Tibial artery (tissue), 4 donors: ENCODE measurements at regions not wholly inside any gene's neighbourhood (a gene's known extent, or its start where the extent isn't known, plus 50 kb on each side); places are given as distances from the start of the nearest gene placed in this dataset.

ENCODE experiments used
- DNase-seq, 2 donors: peaks; one replicate each; pipeline ENCODE4 v3.0.0-alpha.2; 2019
- H3K27ac ChIP-seq, 2 donors: fragments of 200-600 bp; sonication (generic) in 1 of 2; 1 replicate in 1 of 2; 2 replicates in 1 of 2; pipeline ENCODE4 v1.5.1; 2018 to 2019; ENCODE audit warnings: mild to moderate bottlenecking in 1 of 2
- H3K27me3 ChIP-seq, 2 donors: fragments of 200-600 bp; sonication (generic) in 1 of 2; one replicate each; pipeline versions ENCODE4 v1.5.1 to v1.6.0; 2016 to 2019
- H3K36me3 ChIP-seq, 3 donors: fragments of 200-600 bp; sonication (generic) in 2 of 3; one replicate each; pipeline ENCODE4 v1.5.1; 2016 to 2019; ENCODE audit warnings: mild to moderate bottlenecking in 2 of 3
- H3K4me1 ChIP-seq, 4 donors: fragments of 200-600 bp; sonication (generic) in 2 of 4; 1 replicate in 3 of 4; 2 replicates in 1 of 4; pipeline ENCODE4 v1.5.1; 2016 to 2019
- H3K4me3 ChIP-seq, 2 donors: fragments of 200-600 bp; sonication (generic) in 1 of 2; 1 replicate in 1 of 2; 2 replicates in 1 of 2; pipeline ENCODE4 v1.5.1; 2018 to 2019; ENCODE audit warnings: mild to moderate bottlenecking in 2 of 2
- H3K9me3 ChIP-seq, 3 donors: fragments of 200-600 bp; sonication (generic) in 1 of 3; one replicate each; pipeline ENCODE4 v1.5.1; 2016 to 2019
- intact Hi-C: fragments of 100-400 bp; cut with DNase I; formaldehyde crosslinking; loops from one replicate; pipeline ENCODE4 v1.15.0; 2023; ENCODE audit warnings: low total_unique reads
- TF ChIP-seq, protein P1 (sequence below), 2 experiments: fragments of 200-600 bp in 1 of 2; fragments of 450-650 bp in 1 of 2; IDR thresholded peaks; one replicate each; pipeline ENCODE4 v1.5.1; 2017 to 2019; ENCODE audit warnings: antibody characterized with exemption in 2 of 2, mild to moderate bottlenecking in 1 of 2, moderate library complexity in 1 of 2

DNA sequence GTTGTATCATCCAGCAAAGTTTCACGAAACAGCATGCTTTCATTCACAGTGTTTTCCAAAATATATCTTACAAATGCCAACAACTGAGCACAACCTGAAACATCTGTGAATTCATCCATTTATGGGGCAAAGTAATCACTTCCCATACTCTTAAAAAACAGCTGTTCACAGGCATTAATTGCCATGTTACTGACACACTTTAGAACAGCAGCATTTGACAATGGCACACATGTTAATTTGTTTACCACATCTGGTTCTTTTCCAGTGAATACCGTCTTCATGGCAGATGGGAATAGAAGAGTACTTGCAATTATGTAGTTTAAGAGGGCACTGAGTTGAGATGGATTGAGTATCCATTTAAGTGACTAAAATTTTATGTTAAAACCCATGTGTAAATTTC is 347.4 kb upstream of the LRP1B start:
- no peak overlapping the region for H3K4me3 ChIP-seq
- H3K27ac ChIP-seq: no peak overlapping the region
- H3K4me1 ChIP-seq: no peaks in the 10 kb centered on the region
- no peak for DNase-seq
- H3K9me3 ChIP-seq: no peaks in the 10 kb centered on the region
- no peaks in the 10 kb centered on the region for H3K36me3 ChIP-seq
- no peaks in the 10 kb centered on the region for H3K27me3 ChIP-seq
- intact Hi-C loops: loop anchor here (5.0 kb wide), 1 partner anchor 1291 kb away; no protein-coding TSS in a partner anchor
- TF ChIP-seq, protein P1, sequence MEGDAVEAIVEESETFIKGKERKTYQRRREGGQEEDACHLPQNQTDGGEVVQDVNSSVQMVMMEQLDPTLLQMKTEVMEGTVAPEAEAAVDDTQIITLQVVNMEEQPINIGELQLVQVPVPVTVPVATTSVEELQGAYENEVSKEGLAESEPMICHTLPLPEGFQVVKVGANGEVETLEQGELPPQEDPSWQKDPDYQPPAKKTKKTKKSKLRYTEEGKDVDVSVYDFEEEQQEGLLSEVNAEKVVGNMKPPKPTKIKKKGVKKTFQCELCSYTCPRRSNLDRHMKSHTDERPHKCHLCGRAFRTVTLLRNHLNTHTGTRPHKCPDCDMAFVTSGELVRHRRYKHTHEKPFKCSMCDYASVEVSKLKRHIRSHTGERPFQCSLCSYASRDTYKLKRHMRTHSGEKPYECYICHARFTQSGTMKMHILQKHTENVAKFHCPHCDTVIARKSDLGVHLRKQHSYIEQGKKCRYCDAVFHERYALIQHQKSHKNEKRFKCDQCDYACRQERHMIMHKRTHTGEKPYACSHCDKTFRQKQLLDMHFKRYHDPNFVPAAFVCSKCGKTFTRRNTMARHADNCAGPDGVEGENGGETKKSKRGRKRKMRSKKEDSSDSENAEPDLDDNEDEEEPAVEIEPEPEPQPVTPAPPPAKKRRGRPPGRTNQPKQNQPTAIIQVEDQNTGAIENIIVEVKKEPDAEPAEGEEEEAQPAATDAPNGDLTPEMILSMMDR (IDR thresholded peaks at IDR 0.05): no peak

DNA sequence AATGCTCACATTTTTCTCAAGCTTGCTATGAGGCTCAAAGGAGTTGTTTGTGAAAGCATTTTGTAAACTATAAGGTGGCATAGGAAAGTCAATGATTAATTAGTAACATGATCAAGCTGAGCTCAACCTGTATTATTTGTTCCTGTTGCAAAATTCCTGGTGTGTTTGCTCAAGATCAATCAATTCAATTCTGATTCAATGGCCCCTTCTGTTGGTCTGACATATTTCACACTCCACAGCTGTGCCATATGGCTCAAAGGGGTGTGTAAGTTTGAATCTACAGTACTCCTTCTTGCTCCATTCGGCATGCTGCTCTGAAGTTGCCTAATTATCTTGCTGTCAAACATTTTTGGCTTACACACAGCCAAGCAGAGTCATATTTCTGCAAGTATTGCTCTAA is 341.6 kb upstream of the LRP1B start:
- H3K36me3 ChIP-seq: no peaks in the 10 kb centered on the region
- no peak overlapping the region for H3K4me3 ChIP-seq
- TF ChIP-seq, protein P1 (IDR thresholded peaks at IDR 0.05): no peak
- no peaks in the 10 kb centered on the region for H3K9me3 ChIP-seq
- H3K27me3 ChIP-seq: no peaks in the 10 kb centered on the region
- DNase-seq: no peak
- intact Hi-C loops: no loop called here
- no peaks in the 10 kb centered on the region for H3K4me1 ChIP-seq
- no peak overlapping the region for H3K27ac ChIP-seq

DNA sequence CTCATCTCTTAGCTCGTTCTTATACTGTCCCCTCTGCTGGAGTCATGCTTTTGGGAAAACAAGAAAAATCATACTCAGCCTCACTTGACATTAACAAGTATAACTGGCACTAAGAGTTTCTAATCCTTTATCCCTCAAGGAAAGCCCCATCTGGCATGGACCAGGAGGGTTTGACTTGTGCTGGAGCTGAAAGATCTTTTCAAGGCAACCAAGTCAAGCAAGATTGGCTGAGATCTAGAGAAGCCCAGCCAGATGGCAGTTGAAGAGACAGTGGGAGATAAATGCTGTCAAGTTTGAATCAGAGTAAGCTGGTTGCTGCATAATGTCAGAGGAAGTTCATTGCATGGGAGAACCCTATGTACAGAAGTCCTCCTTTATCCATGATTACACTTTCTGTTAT is 336.5 kb upstream of the LRP1B start:
- DNase-seq: no peak
- Histone ChIP-seq H3K4me1 (no peaks in the 10 kb centered on the region), H3K4me3 (no peak overlapping the region), H3K36me3 (no peaks in the 10 kb centered on the region), H3K27ac (no peak overlapping the region), H3K9me3 (no peaks in the 10 kb centered on the region), H3K27me3 (no peaks in the 10 kb centered on the region)
- TF ChIP-seq, protein P1 (IDR thresholded peaks at IDR 0.05): no peak
- intact Hi-C loops: no loop called here

DNA sequence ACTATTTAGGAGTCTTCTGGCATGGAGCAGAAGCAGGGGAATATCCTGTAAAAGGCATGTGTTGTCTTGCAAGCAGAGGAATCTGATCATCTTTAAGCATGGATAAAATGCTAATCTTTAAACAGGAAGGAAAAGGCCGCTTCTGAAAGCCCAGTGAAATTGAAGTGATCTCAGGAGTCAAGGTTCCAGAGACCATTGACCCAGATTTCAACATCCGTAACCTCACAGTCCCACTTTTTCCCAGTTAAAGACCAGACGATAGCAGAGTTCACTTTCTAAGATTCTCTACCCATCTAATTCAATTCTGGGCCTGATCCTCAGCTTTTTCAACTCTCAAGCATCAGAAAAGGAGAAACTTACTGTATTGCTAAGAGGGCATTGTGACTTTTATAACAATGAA is 332.2 kb upstream of the LRP1B start:
- DNase-seq: no peak
- no peaks in the 10 kb centered on the region for H3K27me3 ChIP-seq
- intact Hi-C loops: no loop called here
- H3K36me3 ChIP-seq: no peaks in the 10 kb centered on the region
- H3K27ac ChIP-seq: no peak overlapping the region
- TF ChIP-seq, protein P1 (IDR thresholded peaks at IDR 0.05): no peak
- no peaks in the 10 kb centered on the region for H3K4me1 ChIP-seq
- H3K9me3 ChIP-seq: no peaks in the 10 kb centered on the region
- H3K4me3 ChIP-seq: no peak overlapping the region

DNA sequence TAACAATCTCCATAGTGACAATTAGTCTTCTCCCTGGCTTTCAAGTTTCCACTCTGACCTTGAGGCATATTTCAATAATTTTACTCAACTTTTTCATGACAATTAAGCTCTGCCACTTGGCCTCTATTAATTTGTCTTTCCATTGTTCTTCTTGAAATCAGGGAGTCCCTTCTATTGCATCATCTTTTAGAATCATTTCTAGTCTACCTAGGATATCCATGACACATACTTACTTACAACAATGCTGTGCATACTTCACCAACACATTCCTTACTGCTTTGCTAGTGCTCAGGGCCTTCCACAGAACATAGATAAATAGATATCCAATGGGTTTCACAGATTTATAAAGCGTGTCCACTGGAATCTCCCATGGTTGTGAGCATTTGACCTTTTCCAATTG is 331.5 kb upstream of the LRP1B start:
- no peaks in the 10 kb centered on the region for H3K9me3 ChIP-seq
- TF ChIP-seq, protein P1 (IDR thresholded peaks at IDR 0.05): no peak
- H3K27ac ChIP-seq: no peak overlapping the region
- no peaks in the 10 kb centered on the region for H3K36me3 ChIP-seq
- no peak overlapping the region for H3K4me3 ChIP-seq
- DNase-seq: no peak
- H3K27me3 ChIP-seq: no peaks in the 10 kb centered on the region
- no peaks in the 10 kb centered on the region for H3K4me1 ChIP-seq
- intact Hi-C loops: no loop called here

DNA sequence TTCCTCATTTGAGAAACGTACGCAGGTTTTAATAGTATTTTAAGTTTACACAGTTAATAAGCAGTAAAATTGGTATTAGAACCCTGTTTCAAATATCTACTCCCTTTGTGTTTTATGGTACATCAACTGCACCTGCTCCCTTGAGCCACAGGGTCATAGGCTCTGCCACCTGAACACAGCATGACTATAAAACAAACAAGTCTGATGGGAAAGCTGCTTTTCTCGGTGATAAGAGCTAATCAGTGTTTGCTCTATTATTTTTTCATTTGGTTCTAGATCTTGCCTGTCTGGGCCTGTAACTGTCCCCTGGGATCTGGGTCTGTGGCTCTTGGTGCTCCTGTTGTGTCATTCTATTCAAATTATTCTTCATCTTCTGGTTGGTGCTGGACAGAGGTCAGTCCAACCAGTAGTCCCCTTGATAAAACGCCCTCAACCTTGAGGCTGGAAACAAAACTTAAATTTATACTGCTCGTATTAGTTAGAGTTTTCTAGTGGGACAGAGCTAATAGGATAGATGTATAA is 314.8 kb upstream of the LRP1B start:
- Histone ChIP-seq H3K4me3 (no peak overlapping the region), H3K27ac (no peak overlapping the region), H3K9me3 (no peaks in the 10 kb centered on the region), H3K4me1 (no peaks in the 10 kb centered on the region), H3K27me3 (no peaks in the 10 kb centered on the region), H3K36me3 (no peaks in the 10 kb centered on the region)
- TF ChIP-seq, protein P1 (IDR thresholded peaks at IDR 0.05): no peak
- no peak for DNase-seq
- intact Hi-C loops: no loop called here
